NB4 (cell line): ENCODE measurements at regions not wholly inside any gene's neighbourhood (a gene's known extent, or its start where the extent isn't known, plus 50 kb on each side); places are given as distances from the start of the nearest gene placed in this dataset.

Source experiments
- MYC ChIP-seq: IDR thresholded peaks from 2 replicates; pipeline ENCODE4 v1.6.1; 2011; ENCODE audit warnings: low read depth, low read length
- POLR2A ChIP-seq: IDR thresholded peaks from 2 replicates; pipeline ENCODE4 v1.6.1; 2011; ENCODE audit warnings: mild to moderate bottlenecking; ENCODE audit not compliant: insufficient read length; ENCODE audit errors: extremely low read depth
- TF ChIP-seq, protein P1 (sequence below): IDR thresholded peaks from one replicate; pipeline ENCODE4 v1.5.1; 2012; ENCODE audit warnings: low read depth, low read length
- TF ChIP-seq, protein P2 (sequence below): IDR thresholded peaks from 2 replicates; pipeline ENCODE4 v1.6.1; 2011; ENCODE audit warnings: low read depth, low read length

DNA sequence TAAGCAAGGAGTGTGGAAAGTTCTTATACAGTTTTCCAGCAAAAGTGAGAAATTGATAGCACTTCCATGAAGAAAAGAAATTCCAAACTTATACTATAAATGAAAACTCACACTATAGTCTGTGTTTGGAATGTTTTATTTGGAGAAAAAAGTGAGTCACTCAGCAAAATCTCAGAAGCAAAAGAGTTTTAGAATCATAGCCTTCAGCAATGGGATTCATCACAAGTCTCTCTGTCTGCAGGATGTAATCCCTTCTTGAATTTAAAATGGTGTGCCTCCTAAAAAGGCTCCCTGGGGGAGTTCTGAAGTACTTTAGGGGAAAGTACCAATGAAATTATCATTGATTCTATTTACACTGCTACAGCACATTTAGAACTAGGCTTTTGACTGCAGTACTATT, 756.4 kb downstream of the XPNPEP1 start:
- TF ChIP-seq, protein P1, sequence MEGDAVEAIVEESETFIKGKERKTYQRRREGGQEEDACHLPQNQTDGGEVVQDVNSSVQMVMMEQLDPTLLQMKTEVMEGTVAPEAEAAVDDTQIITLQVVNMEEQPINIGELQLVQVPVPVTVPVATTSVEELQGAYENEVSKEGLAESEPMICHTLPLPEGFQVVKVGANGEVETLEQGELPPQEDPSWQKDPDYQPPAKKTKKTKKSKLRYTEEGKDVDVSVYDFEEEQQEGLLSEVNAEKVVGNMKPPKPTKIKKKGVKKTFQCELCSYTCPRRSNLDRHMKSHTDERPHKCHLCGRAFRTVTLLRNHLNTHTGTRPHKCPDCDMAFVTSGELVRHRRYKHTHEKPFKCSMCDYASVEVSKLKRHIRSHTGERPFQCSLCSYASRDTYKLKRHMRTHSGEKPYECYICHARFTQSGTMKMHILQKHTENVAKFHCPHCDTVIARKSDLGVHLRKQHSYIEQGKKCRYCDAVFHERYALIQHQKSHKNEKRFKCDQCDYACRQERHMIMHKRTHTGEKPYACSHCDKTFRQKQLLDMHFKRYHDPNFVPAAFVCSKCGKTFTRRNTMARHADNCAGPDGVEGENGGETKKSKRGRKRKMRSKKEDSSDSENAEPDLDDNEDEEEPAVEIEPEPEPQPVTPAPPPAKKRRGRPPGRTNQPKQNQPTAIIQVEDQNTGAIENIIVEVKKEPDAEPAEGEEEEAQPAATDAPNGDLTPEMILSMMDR = no peak
- TF ChIP-seq POLR2A (no peak), MYC (no peak)
- TF ChIP-seq, protein P2, sequence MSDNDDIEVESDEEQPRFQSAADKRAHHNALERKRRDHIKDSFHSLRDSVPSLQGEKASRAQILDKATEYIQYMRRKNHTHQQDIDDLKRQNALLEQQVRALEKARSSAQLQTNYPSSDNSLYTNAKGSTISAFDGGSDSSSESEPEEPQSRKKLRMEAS = no peak
